Astrocyte of the spinal cord (primary cell): ENCODE measurements at regions not wholly inside any gene's neighbourhood (a gene's known extent, or its start where the extent isn't known, plus 50 kb on each side); places are given as distances from the start of the nearest gene placed in this dataset.

Experiments used
- DNase-seq: peaks from one replicate; pipeline ENCODE4 v3.0.0; 2011; ENCODE audit warnings: low read depth, low spot score
- H3K4me3 ChIP-seq: 2 replicates; pipeline ENCODE4 v1.5.1; 2011; ENCODE audit warnings: low read depth, mild to moderate bottlenecking, low read length, moderate library complexity
- in situ Hi-C: cut with HindIII; loops from 2 replicates; pipeline ENCODE4 v1.10.0; 2017; ENCODE audit warnings: low sequenced_read_pairs
- TF ChIP-seq, protein P1 (sequence below): IDR thresholded peaks from 2 replicates; pipeline ENCODE4 v1.5.1; 2012; ENCODE audit warnings: low read depth, mild to moderate bottlenecking, low read length, inconsistent platforms

GRCh38 chr6:132868057-132868456 is 53.7 kb downstream of the RPS12 start:
- TF ChIP-seq, protein P1, sequence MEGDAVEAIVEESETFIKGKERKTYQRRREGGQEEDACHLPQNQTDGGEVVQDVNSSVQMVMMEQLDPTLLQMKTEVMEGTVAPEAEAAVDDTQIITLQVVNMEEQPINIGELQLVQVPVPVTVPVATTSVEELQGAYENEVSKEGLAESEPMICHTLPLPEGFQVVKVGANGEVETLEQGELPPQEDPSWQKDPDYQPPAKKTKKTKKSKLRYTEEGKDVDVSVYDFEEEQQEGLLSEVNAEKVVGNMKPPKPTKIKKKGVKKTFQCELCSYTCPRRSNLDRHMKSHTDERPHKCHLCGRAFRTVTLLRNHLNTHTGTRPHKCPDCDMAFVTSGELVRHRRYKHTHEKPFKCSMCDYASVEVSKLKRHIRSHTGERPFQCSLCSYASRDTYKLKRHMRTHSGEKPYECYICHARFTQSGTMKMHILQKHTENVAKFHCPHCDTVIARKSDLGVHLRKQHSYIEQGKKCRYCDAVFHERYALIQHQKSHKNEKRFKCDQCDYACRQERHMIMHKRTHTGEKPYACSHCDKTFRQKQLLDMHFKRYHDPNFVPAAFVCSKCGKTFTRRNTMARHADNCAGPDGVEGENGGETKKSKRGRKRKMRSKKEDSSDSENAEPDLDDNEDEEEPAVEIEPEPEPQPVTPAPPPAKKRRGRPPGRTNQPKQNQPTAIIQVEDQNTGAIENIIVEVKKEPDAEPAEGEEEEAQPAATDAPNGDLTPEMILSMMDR = no peak
- no peak for DNase-seq
- H3K4me3 ChIP-seq = no peak overlapping the region
- in situ Hi-C loops = no loop called here

- no peak overlapping the region for H3K4me3 ChIP-seq
- in situ Hi-C loops = no loop called here
- TF ChIP-seq, protein P1 = no peak
- no peak for DNase-seq
These were observed 58.6 kb downstream of the RPS12 start for GRCh38 chr6:132872923-132873322.

DNA sequence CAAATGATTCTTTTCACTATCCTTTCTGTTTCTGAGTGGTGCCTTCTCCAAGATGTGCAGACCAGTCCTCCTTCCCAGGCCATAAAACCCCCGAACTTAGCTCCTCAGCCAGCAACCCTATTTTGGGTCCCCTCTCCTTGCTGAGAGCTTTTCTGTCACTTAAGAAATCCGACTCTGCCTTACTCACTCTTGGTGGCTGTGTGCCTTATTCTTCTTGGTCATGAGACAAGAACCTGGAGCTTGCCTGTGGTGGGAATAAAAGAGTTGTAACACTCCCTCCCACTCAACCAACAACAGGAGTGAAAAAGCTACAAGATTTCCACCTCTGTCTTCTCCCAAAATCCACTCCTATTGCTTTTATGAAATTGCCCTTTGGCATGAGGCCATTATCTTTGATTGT is 62.6 kb downstream of the RPS12 start:
- TF ChIP-seq, protein P1 = no peak
- DNase-seq = no peak
- in situ Hi-C loops = no loop called here
- no peak overlapping the region for H3K4me3 ChIP-seq

- no peak for DNase-seq
- TF ChIP-seq, protein P1 = no peak
- H3K4me3 ChIP-seq = no peak overlapping the region
- in situ Hi-C loops = no loop called here
These were observed 72.8 kb downstream of the RPS12 start for GRCh38 chr6:132887204-132887603.

DNA sequence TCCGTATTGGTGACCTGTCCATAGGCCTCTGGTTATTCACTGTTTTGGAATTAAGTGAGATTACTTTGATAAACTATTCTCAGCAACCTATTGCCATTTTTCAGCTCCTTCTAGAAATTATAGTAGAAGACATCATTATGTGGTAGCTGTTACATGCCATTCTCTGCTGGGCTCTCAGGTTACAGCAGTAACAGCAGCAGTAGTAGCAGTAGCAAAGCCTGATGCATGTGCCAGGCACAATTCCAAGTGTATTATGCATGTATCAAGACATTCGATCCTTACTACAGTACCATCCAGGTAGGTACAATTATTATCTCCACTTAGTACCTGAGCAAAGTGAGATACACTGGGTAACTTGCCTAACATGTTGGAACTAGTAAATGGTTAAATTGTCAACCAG is 74.3 kb downstream of the RPS12 start:
- DNase-seq = peak; percentile 62
- in situ Hi-C loops = no loop called here
- H3K4me3 ChIP-seq = no peak overlapping the region
- TF ChIP-seq, protein P1 = no peak

- DNase-seq = no peak
- H3K4me3 ChIP-seq = no peak overlapping the region
- in situ Hi-C loops = no loop called here
- TF ChIP-seq, protein P1 = no peak
These were observed 78.8 kb downstream of the RPS12 start for GRCh38 chr6:132892929-132893771.
